ENCODE measurements at regions not wholly inside any gene's neighbourhood (a gene's known extent, or its start where the extent isn't known, plus 50 kb on each side); places are given as distances from the start of the nearest gene placed in this dataset.

- H4K20me1 ChIP-seq (ENCODE audit: low read depth), result no peaks in the 10 kb centered on the region
- no peak overlapping the region for H3K27ac ChIP-seq
- H2AFZ ChIP-seq (replicated peaks), result no peak overlapping the region
- Mint-ChIP-seq H3K9me3 (no peaks in the 10 kb centered on the region), H3K4me1 (peaks cover 7% of the 10 kb centered on the region), H3K36me3 (no peaks in the 10 kb centered on the region), H3K27me3 (ENCODE audit: insufficient read depth, low read depth) (peaks cover 8% of the 10 kb centered on the region), H3K4me3 (no peak overlapping the region), H3K27ac (no peak overlapping the region)
- no peaks in the 10 kb centered on the region for H3K9me3 ChIP-seq (ENCODE audit: low read depth)
- H3K4me1 ChIP-seq, result no peaks in the 10 kb centered on the region
- no peak overlapping the region for H3K9ac ChIP-seq
- H3K27me3 ChIP-seq, result no peaks in the 10 kb centered on the region
- H3K79me2 ChIP-seq (ENCODE audit: low read depth), result no peaks in the 10 kb centered on the region
- TF ChIP-seq EZH2phosphoT487 (IDR thresholded peaks at IDR 0.05) (no peak), EZH2 (IDR thresholded peaks at IDR 0.05) (no peak), CTCF (IDR thresholded peaks at IDR 0.05) (no peak)
- no peak overlapping the region for H3K4me2 ChIP-seq
- no peak for DNase-seq (ENCODE audit: low spot score)
- H3F3A ChIP-seq (ENCODE audit: low read depth), result no peaks in the 10 kb centered on the region
- no peaks in the 10 kb centered on the region for H3K36me3 ChIP-seq
- H3K4me3 ChIP-seq, result no peak overlapping the region
These were observed 115.5 kb upstream of the GLI2 start for GRCh38 chr2:120620025-120620793.

GRCh38 chr2:120622159-120622869 lies 113.4 kb upstream of the GLI2 start:
- no peak for DNase-seq (ENCODE audit: low spot score)
- no peaks in the 10 kb centered on the region for H3K4me1 Mint-ChIP-seq
- Histone ChIP-seq H3K9ac (no peak overlapping the region), H3K27ac (no peak overlapping the region), H3K79me2 (ENCODE audit: low read depth) (no peaks in the 10 kb centered on the region), H3K27me3 (no peaks in the 10 kb centered on the region), H3F3A (ENCODE audit: low read depth) (no peaks in the 10 kb centered on the region), H3K4me1 (no peaks in the 10 kb centered on the region), H4K20me1 (ENCODE audit: low read depth) (no peaks in the 10 kb centered on the region), H2AFZ (replicated peaks) (no peak overlapping the region), H3K36me3 (no peaks in the 10 kb centered on the region), H3K9me3 (ENCODE audit: low read depth) (no peaks in the 10 kb centered on the region), H3K4me2 (no peak overlapping the region), H3K4me3 (no peak overlapping the region)
- TF ChIP-seq EZH2 (IDR thresholded peaks at IDR 0.05), result no peak
- TF ChIP-seq CTCF (IDR thresholded peaks at IDR 0.05), result no peak
- TF ChIP-seq EZH2phosphoT487 (IDR thresholded peaks at IDR 0.05), result no peak
- H3K27ac Mint-ChIP-seq, result no peak overlapping the region
- peaks cover 12% of the 10 kb centered on the region for H3K27me3 Mint-ChIP-seq (ENCODE audit: insufficient read depth, low read depth)
- no peak overlapping the region for H3K4me3 Mint-ChIP-seq
- no peaks in the 10 kb centered on the region for H3K9me3 Mint-ChIP-seq
- H3K36me3 Mint-ChIP-seq, result no peaks in the 10 kb centered on the region

GRCh38 chr2:120622886-120623753 lies 112.5 kb upstream of the GLI2 start:
- Histone ChIP-seq H3K27ac (no peak overlapping the region), H3K27me3 (no peaks in the 10 kb centered on the region), H3K4me2 (no peak overlapping the region), H3K36me3 (no peaks in the 10 kb centered on the region), H4K20me1 (ENCODE audit: low read depth) (no peaks in the 10 kb centered on the region), H3K9me3 (ENCODE audit: low read depth) (no peaks in the 10 kb centered on the region), H3K4me1 (no peaks in the 10 kb centered on the region), H3K9ac (no peak overlapping the region), H3K4me3 (no peak overlapping the region), H2AFZ (replicated peaks) (no peak overlapping the region), H3K79me2 (ENCODE audit: low read depth) (no peaks in the 10 kb centered on the region), H3F3A (ENCODE audit: low read depth) (no peaks in the 10 kb centered on the region)
- H3K4me3 Mint-ChIP-seq, result no peak overlapping the region
- no peaks in the 10 kb centered on the region for H3K36me3 Mint-ChIP-seq
- peaks cover 10% of the 10 kb centered on the region for H3K27me3 Mint-ChIP-seq (ENCODE audit: insufficient read depth, low read depth)
- DNase-seq (ENCODE audit: low spot score), result no peak
- no peaks in the 10 kb centered on the region for H3K9me3 Mint-ChIP-seq
- H3K4me1 Mint-ChIP-seq, result no peaks in the 10 kb centered on the region
- no peak for TF ChIP-seq CTCF (IDR thresholded peaks at IDR 0.05)
- TF ChIP-seq EZH2phosphoT487 (IDR thresholded peaks at IDR 0.05), result no peak
- H3K27ac Mint-ChIP-seq, result no peak overlapping the region
